H1 (cell line): ENCODE measurements at regions not wholly inside any gene's neighbourhood (a gene's known extent, or its start where the extent isn't known, plus 50 kb on each side); places are given as distances from the start of the nearest gene placed in this dataset.

Experiments
- CTCF ChIA-PET: fragments of 300-600 bp; sonication (Branson Sonifier 250); formaldehyde crosslinking; loops from one replicate; lab custom pipeline; 2021; ENCODE audit not compliant: partially characterized antibody; lab: Charles Lee
- POLR2A ChIA-PET: fragments of 300-600 bp; sonication (Branson Sonifier 250); formaldehyde crosslinking; loops from one replicate; lab custom pipeline; 2021; ENCODE audit warnings: inconsistent platforms; ENCODE audit not compliant: partially characterized antibody; lab: Charles Lee
- DNase-seq, 2 experiments: peaks; one replicate each; pipeline versions ENCODE4 v3.0.0 to v3.0.0-alpha.2; 2010 to 2022; ENCODE audit warnings: low spot score in 2 of 2, low read depth in 1 of 2, mixed read lengths in 1 of 2
- FAIRE-seq: peaks from 2 replicates; lab custom pipeline; 2011; peaks lifted over from hg19 to GRCh38; lab: Jason Lieb, UNC
- H2AFZ ChIP-seq: 2 replicates; pipeline ENCODE4 v1.8.1; 2012; ENCODE audit warnings: low read length, inconsistent platforms
- H2AK5ac ChIP-seq: 2 replicates; pipeline ENCODE4 v1.6.1; 2013; ENCODE audit warnings: low read depth, low read length
- H2BK120ac ChIP-seq: replicated peaks from 2 replicates; pipeline ENCODE3; 2013; ENCODE audit warnings: low read depth, low read length, inconsistent platforms
- H2BK12ac ChIP-seq: 2 replicates; pipeline ENCODE4 v1.6.1; 2013; ENCODE audit warnings: low read depth, low read length
- H2BK15ac ChIP-seq: 2 replicates; pipeline ENCODE4 v1.6.1; 2013; ENCODE audit warnings: low read length
- H2BK20ac ChIP-seq: 2 replicates; pipeline ENCODE4 v1.6.1; 2013; ENCODE audit warnings: low read length
- H2BK5ac ChIP-seq: 2 replicates; pipeline ENCODE4 v1.6.1; 2013; ENCODE audit warnings: low read depth, low read length
- H3K14ac ChIP-seq: 2 replicates; pipeline ENCODE4 v1.6.1; 2013; ENCODE audit warnings: inconsistent platforms; ENCODE audit not compliant: insufficient read length
- H3K18ac ChIP-seq: 2 replicates; pipeline ENCODE4 v1.6.1; 2013; ENCODE audit warnings: low read length; ENCODE audit errors: extremely low read depth
- H3K23ac ChIP-seq: 2 replicates; pipeline ENCODE4 v1.6.1; 2013; ENCODE audit warnings: inconsistent platforms; ENCODE audit not compliant: insufficient read length
- H3K23me2 ChIP-seq: 2 replicates; pipeline ENCODE4 v1.6.1; 2013; ENCODE audit warnings: low read depth, low read length
- H3K27ac ChIP-seq: 2 replicates; pipeline ENCODE4 v1.6.1; 2011; ENCODE audit warnings: low read depth, low read length, inconsistent platforms
- H3K27me3 ChIP-seq, 4 experiments: replicated peaks in 1 of 4; 1 replicate in 1 of 4; 2 replicates in 3 of 4; pipeline versions ENCODE4 v1.6.1 to v1.8.1; 2011 to 2013; ENCODE audit warnings: low read length in 3 of 4, mild to moderate bottlenecking in 3 of 4, inconsistent platforms in 2 of 4, mixed read lengths in 2 of 4, moderate library complexity in 1 of 4; ENCODE audit not compliant: control insufficient read depth in 3 of 4, insufficient read depth in 3 of 4; ENCODE audit errors: extremely low read depth in 1 of 4
- H3K36me3 ChIP-seq, 4 experiments: 2 replicates each; pipeline versions ENCODE4 v1.6.1 to v1.8.1; 2011 to 2013; ENCODE audit warnings: mild to moderate bottlenecking in 4 of 4, low read length in 3 of 4, moderate library complexity in 2 of 4, control low read depth in 1 of 4, inconsistent platforms in 1 of 4; ENCODE audit not compliant: insufficient read depth in 4 of 4, control insufficient read depth in 2 of 4
- H3K4ac ChIP-seq: replicated peaks from 2 replicates; pipeline ENCODE3; 2013; ENCODE audit warnings: low read length, low read depth, mixed read lengths, inconsistent platforms; ENCODE audit not compliant: insufficient read length
- H3K4me1 ChIP-seq, 4 experiments: replicated peaks in 1 of 4; 1 replicate in 1 of 4; 2 replicates in 3 of 4; pipeline versions ENCODE4 v1.6.1 to v1.8.1; 2011 to 2013; ENCODE audit warnings: low read length in 3 of 4, inconsistent platforms in 2 of 4, mixed read lengths in 1 of 4; ENCODE audit not compliant: insufficient read depth in 4 of 4, control insufficient read depth in 3 of 4
- H3K4me2 ChIP-seq, 2 experiments: 2 replicates each; pipeline versions ENCODE4 v1.6.1 to v1.8.1; 2011 to 2013; ENCODE audit warnings: low read depth in 2 of 2, low read length in 2 of 2, control low read depth in 1 of 2, inconsistent platforms in 1 of 2, mild to moderate bottlenecking in 1 of 2; ENCODE audit not compliant: insufficient read depth in 1 of 2
- H3K4me3 ChIP-seq, 4 experiments: fragments of 200-600, 300-600 bp in 1 of 4; sonication (generic), shearing (Covaris generic), sonication (Bioruptor Twin) in 1 of 4; 2 replicates each; pipeline versions ENCODE4 v1.5.1 to v1.8.1; 2011 to 2016; ENCODE audit warnings: low read length in 4 of 4, low read depth in 3 of 4, control low read depth in 2 of 4, inconsistent platforms in 2 of 4, mild to moderate bottlenecking in 2 of 4, mixed read lengths in 1 of 4, moderate library complexity in 1 of 4; ENCODE audit not compliant: insufficient read depth in 2 of 4; ENCODE audit errors: extremely low read depth in 1 of 4
- H3K56ac ChIP-seq: replicated peaks from 2 replicates; pipeline ENCODE3; 2013; ENCODE audit warnings: low read depth, mild to moderate bottlenecking, mixed read lengths, low read length, inconsistent platforms; ENCODE audit not compliant: insufficient read length
- H3K79me1 ChIP-seq: 2 replicates; pipeline ENCODE4 v1.6.1; 2013; ENCODE audit warnings: low read depth, low read length, control low read depth
- H3K79me2 ChIP-seq, 2 experiments: 2 replicates each; pipeline versions ENCODE4 v1.6.1 to v1.8.1; 2012 to 2013; ENCODE audit warnings: low read length in 2 of 2, mild to moderate bottlenecking in 2 of 2, inconsistent platforms in 1 of 2; ENCODE audit not compliant: insufficient read depth in 2 of 2, control insufficient read depth in 1 of 2
- H3K9ac ChIP-seq, 4 experiments: replicated peaks in 1 of 4; 1 replicate in 1 of 4; 2 replicates in 3 of 4; pipeline versions ENCODE4 v1.6.1 to v1.8.1; 2011 to 2013; ENCODE audit warnings: low read depth in 3 of 4, low read length in 3 of 4, control low read depth in 2 of 4, mild to moderate bottlenecking in 2 of 4, moderate library complexity in 2 of 4, inconsistent platforms in 1 of 4; ENCODE audit errors: extremely low read depth in 1 of 4
- H3K9me3 ChIP-seq, 2 experiments: 2 replicates each; pipeline versions ENCODE4 v1.6.1 to v1.8.1; 2012 to 2013; ENCODE audit warnings: mild to moderate bottlenecking in 2 of 2, moderate library complexity in 2 of 2, control low read depth in 1 of 2, inconsistent platforms in 1 of 2, low read depth in 1 of 2, low read length in 1 of 2, mixed read lengths in 1 of 2; ENCODE audit not compliant: insufficient read depth in 2 of 2
- H4K20me1 ChIP-seq, 2 experiments: replicated peaks in 1 of 2; 2 replicates each; pipeline versions ENCODE3 to v1.8.1; 2011 to 2013; ENCODE audit warnings: inconsistent platforms in 2 of 2, low read length in 2 of 2, mild to moderate bottlenecking in 1 of 2; ENCODE audit not compliant: insufficient read depth in 2 of 2, control insufficient read depth in 1 of 2
- H4K5ac ChIP-seq: 2 replicates; pipeline ENCODE4 v1.6.1; 2013; ENCODE audit warnings: low read length, low read depth, mixed read lengths, inconsistent platforms; ENCODE audit not compliant: insufficient read length
- H4K8ac ChIP-seq: 2 replicates; pipeline ENCODE4 v1.8.0; 2013; ENCODE audit warnings: mild to moderate bottlenecking, moderate library complexity, low read length, inconsistent platforms; ENCODE audit not compliant: insufficient read depth; ENCODE audit errors: extremely low read depth
- H4K91ac ChIP-seq: replicated peaks from 2 replicates; pipeline ENCODE3; 2013; ENCODE audit warnings: low read length, mixed read lengths, inconsistent platforms; ENCODE audit not compliant: insufficient read length
- WGBS, 2 experiments: shearing (Covaris generic) in 1 of 2; methylation state at CpG; one replicate each; pipeline versions ENCODE4 v1.1.6 to v1.1.7; 2013 to 2015; ENCODE audit warnings: low lambda C conversion rate in 2 of 2, mixed read lengths in 2 of 2, inconsistent platforms in 1 of 2, low coverage in 1 of 2, missing lambda C conversion rate in 1 of 2; ENCODE audit not compliant: insufficient replicate concordance in 2 of 2, insufficient coverage in 1 of 2, insufficient read length in 1 of 2; ENCODE audit errors: extremely low coverage in 1 of 2, missing lambda C conversion rate in 1 of 2; 5-methylcytosine and 5-hydroxymethylcytosine counted together

DNA sequence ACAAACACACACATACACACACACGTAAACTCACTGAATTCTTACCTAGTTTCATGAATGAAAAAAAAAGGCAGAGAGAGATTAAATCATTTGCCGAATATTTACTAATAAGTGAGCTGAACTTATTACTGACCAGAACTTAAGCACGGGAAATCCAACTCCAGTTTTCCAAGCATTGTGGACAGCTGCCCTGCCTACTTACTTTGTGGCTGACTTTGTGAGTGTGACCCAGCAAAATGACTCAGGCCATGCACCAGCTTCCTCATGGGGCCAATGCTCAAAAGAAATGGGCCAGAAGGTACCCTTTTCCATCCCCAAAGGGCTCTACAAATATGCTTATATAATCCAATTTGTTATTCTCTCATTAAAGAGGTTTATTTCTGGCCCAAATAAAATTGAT is 87.4 kb upstream of the RHOBTB1 start:
- no peak overlapping the region for H3K23ac ChIP-seq
- no peak overlapping the region for H3K56ac ChIP-seq
- H3K27ac ChIP-seq: no peak overlapping the region
- no peaks in the 10 kb centered on the region for H3K36me3 ChIP-seq
- ChIA-PET CTCF (interaction anchor here (0.8 kb wide), 2 partner anchors 21 to 312 kb away, joined by 3 to 4 read pairs; no protein-coding TSS in a partner anchor), POLR2A (no interaction called here)
- DNase-seq: no peak
- no peaks in the 10 kb centered on the region for H3K79me1 ChIP-seq
- no peak overlapping the region for H3K18ac ChIP-seq
- H4K91ac ChIP-seq: no peak overlapping the region
- no peak overlapping the region for H2BK15ac ChIP-seq
- no peak overlapping the region for H4K8ac ChIP-seq
- no peak overlapping the region for H2BK20ac ChIP-seq
- H3K27me3 ChIP-seq: no peaks in the 10 kb centered on the region
- no peaks in the 10 kb centered on the region for H3K79me2 ChIP-seq
- H3K9ac ChIP-seq: peak overlapping the region in 1 of 4 experiments; percentile 34; a peak in 1 of 7 replicates
- H2BK5ac ChIP-seq: no peak overlapping the region
- H3K4me3 ChIP-seq: no peak overlapping the region
- no peak overlapping the region for H2BK12ac ChIP-seq
- peaks cover 0 to 5% (median 4%) of the 10 kb centered on the region in 4 experiments; a peak in 4 of 7 replicates for H3K4me1 ChIP-seq
- H4K20me1 ChIP-seq: no peaks in the 10 kb centered on the region
- H2AFZ ChIP-seq: no peak overlapping the region
- H3K4ac ChIP-seq: no peak overlapping the region
- H2BK120ac ChIP-seq: no peak overlapping the region
- H3K23me2 ChIP-seq: no peaks in the 10 kb centered on the region
- FAIRE-seq: no peak
- no peaks in the 10 kb centered on the region for H3K9me3 ChIP-seq
- H4K5ac ChIP-seq: no peak overlapping the region
- H3K14ac ChIP-seq: no peak overlapping the region
- 96% methylated on average over 3 of the region's 3 CpGs; no CpG with 5 or more reads in 1 of the 2 experiments for WGBS, 2 experiments
- no peak overlapping the region for H2AK5ac ChIP-seq
- no peak overlapping the region for H3K4me2 ChIP-seq
